ENCODE measurements at regions not wholly inside any gene's neighbourhood (a gene's known extent, or its start where the extent isn't known, plus 50 kb on each side); places are given as distances from the start of the nearest gene placed in this dataset.

GRCh38 chr9:30771163-30771708 is 1613.2 kb upstream of the ACO1 start:
- intact Hi-C loops (cut with micrococcal nuclease), result no loop called here
- no peaks in the 10 kb centered on the region for H3K36me3 Mint-ChIP-seq
- no peak for DNase-seq
- no peaks in the 10 kb centered on the region for H3K27me3 Mint-ChIP-seq
- Histone ChIP-seq H3K4me1 (ENCODE audit: insufficient read depth, low read length) (no peaks in the 10 kb centered on the region), H3K36me3 (ENCODE audit: insufficient read depth, low read length) (no peaks in the 10 kb centered on the region), H3K4me3 (ENCODE audit: low read length in 2 of 2) (no peak overlapping the region), H3K27ac (ENCODE audit: low read depth, low read length) (no peak overlapping the region), H3K9me3 (ENCODE audit: control insufficient read depth in 1 of 2, low read length in 2 of 2) (no peaks in the 10 kb centered on the region), H3K27me3 (ENCODE audit: insufficient read depth, low read length) (no peaks in the 10 kb centered on the region)
- H3K27ac Mint-ChIP-seq, result no peak overlapping the region
- H3K4me3 Mint-ChIP-seq, result no peak overlapping the region
- ChIA-PET POLR2A (ENCODE audit: partially characterized antibody) (no interaction called here), CTCF (ENCODE audit: partially characterized antibody) (no interaction called here)
- H3K4me1 Mint-ChIP-seq, result no peaks in the 10 kb centered on the region
- H3K9me3 Mint-ChIP-seq, result no peaks in the 10 kb centered on the region

GRCh38 chr9:30771760-30772159 is 1612.7 kb upstream of the ACO1 start:
- Mint-ChIP-seq H3K27me3 (no peaks in the 10 kb centered on the region), H3K36me3 (no peaks in the 10 kb centered on the region), H3K9me3 (no peaks in the 10 kb centered on the region), H3K4me3 (no peak overlapping the region), H3K27ac (no peak overlapping the region), H3K4me1 (no peaks in the 10 kb centered on the region)
- Histone ChIP-seq H3K36me3 (ENCODE audit: insufficient read depth, low read length) (no peaks in the 10 kb centered on the region), H3K27me3 (ENCODE audit: insufficient read depth, low read length) (no peaks in the 10 kb centered on the region), H3K4me3 (ENCODE audit: low read length in 2 of 2) (no peak overlapping the region), H3K27ac (ENCODE audit: low read depth, low read length) (no peak overlapping the region), H3K4me1 (ENCODE audit: insufficient read depth, low read length) (no peaks in the 10 kb centered on the region), H3K9me3 (ENCODE audit: control insufficient read depth in 1 of 2, low read length in 2 of 2) (no peaks in the 10 kb centered on the region)
- no peak for DNase-seq
- ChIA-PET CTCF (ENCODE audit: partially characterized antibody) (no interaction called here), POLR2A (ENCODE audit: partially characterized antibody) (no interaction called here)
- intact Hi-C loops (cut with micrococcal nuclease), result no loop called here

- ChIA-PET CTCF (ENCODE audit: partially characterized antibody) (no interaction called here), POLR2A (ENCODE audit: partially characterized antibody) (no interaction called here)
- Histone ChIP-seq H3K27me3 (ENCODE audit: insufficient read depth, low read length) (no peaks in the 10 kb centered on the region), H3K27ac (ENCODE audit: low read depth, low read length) (no peak overlapping the region), H3K4me3 (ENCODE audit: low read length in 2 of 2) (no peak overlapping the region), H3K36me3 (ENCODE audit: insufficient read depth, low read length) (no peaks in the 10 kb centered on the region), H3K9me3 (ENCODE audit: control insufficient read depth in 1 of 2, low read length in 2 of 2) (no peaks in the 10 kb centered on the region), H3K4me1 (ENCODE audit: insufficient read depth, low read length) (no peaks in the 10 kb centered on the region)
- H3K36me3 Mint-ChIP-seq, result no peaks in the 10 kb centered on the region
- intact Hi-C loops (cut with micrococcal nuclease), result no loop called here
- H3K4me3 Mint-ChIP-seq, result no peak overlapping the region
- no peak overlapping the region for H3K27ac Mint-ChIP-seq
- H3K4me1 Mint-ChIP-seq, result no peaks in the 10 kb centered on the region
- DNase-seq, result no peak
- no peaks in the 10 kb centered on the region for H3K27me3 Mint-ChIP-seq
- H3K9me3 Mint-ChIP-seq, result peaks cover 0 to 2% (median 0%) of the 10 kb centered on the region in 8 donors
Observed at GRCh38 chr9:30773427-30773826, 1611.0 kb upstream of the ACO1 start.

- Histone ChIP-seq H3K4me3 (ENCODE audit: low read length in 2 of 2) (no peak overlapping the region), H3K9me3 (ENCODE audit: control insufficient read depth in 1 of 2, low read length in 2 of 2) (no peaks in the 10 kb centered on the region), H3K36me3 (ENCODE audit: insufficient read depth, low read length) (no peaks in the 10 kb centered on the region), H3K27ac (ENCODE audit: low read depth, low read length) (no peak overlapping the region), H3K4me1 (ENCODE audit: insufficient read depth, low read length) (no peaks in the 10 kb centered on the region), H3K27me3 (ENCODE audit: insufficient read depth, low read length) (no peaks in the 10 kb centered on the region)
- no peak for DNase-seq
- no peak overlapping the region for H3K4me3 Mint-ChIP-seq
- H3K36me3 Mint-ChIP-seq, result no peaks in the 10 kb centered on the region
- ChIA-PET POLR2A (ENCODE audit: partially characterized antibody) (no interaction called here), CTCF (ENCODE audit: partially characterized antibody) (no interaction called here)
- intact Hi-C loops (cut with micrococcal nuclease), result no loop called here
- H3K4me1 Mint-ChIP-seq, result no peaks in the 10 kb centered on the region
- H3K27me3 Mint-ChIP-seq, result no peaks in the 10 kb centered on the region
- peaks cover 0 to 2% (median 0%) of the 10 kb centered on the region in 8 donors for H3K9me3 Mint-ChIP-seq
- H3K27ac Mint-ChIP-seq, result no peak overlapping the region
Observed at GRCh38 chr9:30774326-30774725, 1610.1 kb upstream of the ACO1 start.

- Mint-ChIP-seq H3K36me3 (no peaks in the 10 kb centered on the region), H3K4me1 (no peaks in the 10 kb centered on the region), H3K27me3 (no peaks in the 10 kb centered on the region), H3K4me3 (no peak overlapping the region), H3K27ac (no peak overlapping the region), H3K9me3 (peaks cover 0 to 2% (median 0%) of the 10 kb centered on the region in 8 donors)
- no peaks in the 10 kb centered on the region for H3K36me3 ChIP-seq (ENCODE audit: insufficient read depth, low read length)
- ChIA-PET POLR2A (ENCODE audit: partially characterized antibody) (no interaction called here), CTCF (ENCODE audit: partially characterized antibody) (no interaction called here)
- H3K4me3 ChIP-seq (ENCODE audit: low read length in 2 of 2), result no peak overlapping the region
- H3K27ac ChIP-seq (ENCODE audit: low read depth, low read length), result no peak overlapping the region
- no peaks in the 10 kb centered on the region for H3K4me1 ChIP-seq (ENCODE audit: insufficient read depth, low read length)
- H3K9me3 ChIP-seq (ENCODE audit: control insufficient read depth in 1 of 2, low read length in 2 of 2), result no peaks in the 10 kb centered on the region
- DNase-seq, result no peak
- no peaks in the 10 kb centered on the region for H3K27me3 ChIP-seq (ENCODE audit: insufficient read depth, low read length)
- intact Hi-C loops (cut with micrococcal nuclease), result no loop called here
Observed at GRCh38 chr9:30775236-30775635, 1609.2 kb upstream of the ACO1 start.

GRCh38 chr9:30796764-30797163 is 1587.7 kb upstream of the ACO1 start:
- no peaks in the 10 kb centered on the region for H3K27me3 ChIP-seq (ENCODE audit: insufficient read depth, low read length)
- intact Hi-C loops (cut with micrococcal nuclease), result no loop called here
- H3K4me3 Mint-ChIP-seq, result no peak overlapping the region
- H3K4me1 Mint-ChIP-seq, result no peaks in the 10 kb centered on the region
- H3K4me3 ChIP-seq (ENCODE audit: low read length in 2 of 2), result no peak overlapping the region
- CTCF ChIA-PET (ENCODE audit: partially characterized antibody), result no interaction called here
- H3K9me3 ChIP-seq (ENCODE audit: control insufficient read depth in 1 of 2, low read length in 2 of 2), result no peaks in the 10 kb centered on the region
- no peak overlapping the region for H3K27ac Mint-ChIP-seq
- POLR2A ChIA-PET (ENCODE audit: partially characterized antibody), result no interaction called here
- H3K9me3 Mint-ChIP-seq, result no peaks in the 10 kb centered on the region
- DNase-seq, result no peak
- H3K36me3 ChIP-seq (ENCODE audit: insufficient read depth, low read length), result no peaks in the 10 kb centered on the region
- no peaks in the 10 kb centered on the region for H3K27me3 Mint-ChIP-seq
- H3K27ac ChIP-seq (ENCODE audit: low read depth, low read length), result no peak overlapping the region
- no peaks in the 10 kb centered on the region for H3K36me3 Mint-ChIP-seq
- H3K4me1 ChIP-seq (ENCODE audit: insufficient read depth, low read length), result no peaks in the 10 kb centered on the region

- H3K9me3 ChIP-seq (ENCODE audit: control insufficient read depth in 1 of 2, low read length in 2 of 2), result no peaks in the 10 kb centered on the region
- no peaks in the 10 kb centered on the region for H3K36me3 ChIP-seq (ENCODE audit: insufficient read depth, low read length)
- H3K4me3 ChIP-seq (ENCODE audit: low read length in 2 of 2), result no peak overlapping the region
- Mint-ChIP-seq H3K4me3 (no peak overlapping the region), H3K27ac (no peak overlapping the region), H3K27me3 (no peaks in the 10 kb centered on the region), H3K36me3 (no peaks in the 10 kb centered on the region), H3K9me3 (peaks cover 0 to 4% (median 0%) of the 10 kb centered on the region in 8 donors), H3K4me1 (no peaks in the 10 kb centered on the region)
- ChIA-PET POLR2A (ENCODE audit: partially characterized antibody) (no interaction called here), CTCF (ENCODE audit: partially characterized antibody) (no interaction called here)
- intact Hi-C loops (cut with micrococcal nuclease), result no loop called here
- H3K4me1 ChIP-seq (ENCODE audit: insufficient read depth, low read length), result no peaks in the 10 kb centered on the region
- no peak overlapping the region for H3K27ac ChIP-seq (ENCODE audit: low read depth, low read length)
- DNase-seq, result no peak
- no peaks in the 10 kb centered on the region for H3K27me3 ChIP-seq (ENCODE audit: insufficient read depth, low read length)
Observed at GRCh38 chr9:30799527-30800101, 1584.8 kb upstream of the ACO1 start.

GRCh38 chr9:30800421-30800820 is 1584.0 kb upstream of the ACO1 start:
- Histone ChIP-seq H3K27me3 (ENCODE audit: insufficient read depth, low read length) (no peaks in the 10 kb centered on the region), H3K9me3 (ENCODE audit: control insufficient read depth in 1 of 2, low read length in 2 of 2) (no peaks in the 10 kb centered on the region), H3K4me1 (ENCODE audit: insufficient read depth, low read length) (no peaks in the 10 kb centered on the region), H3K27ac (ENCODE audit: low read depth, low read length) (no peak overlapping the region), H3K4me3 (ENCODE audit: low read length in 2 of 2) (no peak overlapping the region), H3K36me3 (ENCODE audit: insufficient read depth, low read length) (no peaks in the 10 kb centered on the region)
- intact Hi-C loops (cut with micrococcal nuclease), result no loop called here
- H3K9me3 Mint-ChIP-seq, result peaks cover 0 to 4% (median 0%) of the 10 kb centered on the region in 8 donors
- H3K27me3 Mint-ChIP-seq, result no peaks in the 10 kb centered on the region
- ChIA-PET CTCF (ENCODE audit: partially characterized antibody) (no interaction called here), POLR2A (ENCODE audit: partially characterized antibody) (no interaction called here)
- H3K4me3 Mint-ChIP-seq, result no peak overlapping the region
- no peak for DNase-seq
- no peaks in the 10 kb centered on the region for H3K36me3 Mint-ChIP-seq
- no peaks in the 10 kb centered on the region for H3K4me1 Mint-ChIP-seq
- no peak overlapping the region for H3K27ac Mint-ChIP-seq

Measured in CD4-positive, alpha-beta memory T cell (primary cell).